Immature natural killer cell (primary cell): ENCODE measurements at regions not wholly inside any gene's neighbourhood (a gene's known extent, or its start where the extent isn't known, plus 50 kb on each side); places are given as distances from the start of the nearest gene placed in this dataset.

Experiments
- DNase-seq, 3 donors: peaks; one replicate each; pipeline ENCODE4 v3.0.0; 2022; ENCODE audit warnings: mixed read lengths in 1 of 3
- H3K27ac Mint-ChIP-seq, 6 donors: one replicate each; pipeline ENCODE4 v1.8.0; 2020; ENCODE audit warnings: mixed read lengths in 6 of 6, mild to moderate bottlenecking in 5 of 6, inconsistent platforms in 4 of 6, moderate library complexity in 3 of 6
- H3K27me3 Mint-ChIP-seq, 3 donors: one replicate each; pipeline ENCODE4 v1.8.0; 2020 to 2021; ENCODE audit warnings: low read depth in 3 of 3, mild to moderate bottlenecking in 3 of 3, mixed read lengths in 3 of 3, moderate library complexity in 3 of 3, inconsistent platforms in 1 of 3
- H3K36me3 Mint-ChIP-seq, 3 donors: one replicate each; pipeline ENCODE4 v1.8.0; 2020; ENCODE audit warnings: mixed read lengths in 3 of 3, inconsistent platforms in 2 of 3, mild to moderate bottlenecking in 2 of 3
- H3K4me1 Mint-ChIP-seq, 2 donors: one replicate each; pipeline ENCODE4 v1.8.0; 2020; ENCODE audit warnings: inconsistent platforms in 2 of 2, mild to moderate bottlenecking in 2 of 2, mixed read lengths in 2 of 2, moderate library complexity in 1 of 2
- H3K4me3 Mint-ChIP-seq, 5 donors: one replicate each; pipeline ENCODE4 v1.8.0; 2020; ENCODE audit warnings: mild to moderate bottlenecking in 5 of 5, mixed read lengths in 5 of 5, inconsistent platforms in 3 of 5, moderate library complexity in 3 of 5
- H3K9me3 Mint-ChIP-seq, 6 donors: one replicate each; pipeline ENCODE4 v1.8.0; 2020; ENCODE audit warnings: mild to moderate bottlenecking in 6 of 6, mixed read lengths in 6 of 6, inconsistent platforms in 4 of 6, moderate library complexity in 3 of 6

DNA sequence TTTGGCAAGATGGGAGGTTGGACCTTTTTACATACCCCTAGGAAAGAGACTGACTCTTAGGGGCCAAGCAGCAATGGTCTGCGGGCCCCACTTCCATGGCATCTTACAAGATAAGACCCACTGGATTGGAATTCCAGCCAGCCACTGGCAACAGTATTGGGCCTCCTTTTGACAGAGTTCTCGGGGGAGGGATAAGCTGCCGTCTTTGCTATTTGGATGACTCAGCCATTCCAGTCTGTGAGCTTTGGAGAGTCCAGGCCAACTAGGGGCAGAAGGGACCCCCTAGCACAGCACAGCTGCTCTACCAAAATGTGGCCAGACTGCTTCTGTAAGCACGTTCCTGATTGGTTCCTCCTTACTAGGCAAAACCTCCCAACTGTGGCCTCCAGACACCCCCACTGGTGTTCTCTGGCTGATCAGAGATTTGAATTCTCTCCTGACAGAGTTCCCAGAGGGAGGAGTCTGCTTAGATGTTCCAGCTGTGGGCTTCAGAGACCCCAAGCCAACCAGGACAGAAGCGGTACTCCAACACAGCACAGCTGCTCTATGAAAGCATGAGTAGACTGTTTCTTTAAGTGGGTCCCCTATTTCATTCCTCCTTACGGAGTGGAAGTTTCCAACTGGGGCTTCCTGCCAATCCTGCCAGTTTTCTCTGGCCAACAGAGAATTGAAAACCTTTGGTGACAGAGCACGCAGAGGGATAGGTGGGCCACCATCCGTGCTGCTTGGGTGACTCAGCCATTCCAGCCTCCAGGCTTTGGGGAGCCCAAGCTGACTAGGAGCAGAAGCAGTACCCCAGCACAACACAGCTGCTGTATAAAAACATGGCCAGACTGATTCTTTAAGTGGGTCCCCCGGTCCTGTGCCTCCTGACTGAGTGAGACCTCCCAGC lies 672.1 kb upstream of the RIOK2 start:
- Mint-ChIP-seq H3K9me3 (peaks cover 20 to 66% (median 27%) of the 10 kb centered on the region in 6 donors), H3K27me3 (peaks cover 0 to 3% (median 0%) of the 10 kb centered on the region in 3 donors), H3K4me1 (no peaks in the 10 kb centered on the region), H3K27ac (no peak overlapping the region), H3K36me3 (no peaks in the 10 kb centered on the region), H3K4me3 (no peak overlapping the region)
- no peak for DNase-seq

DNA sequence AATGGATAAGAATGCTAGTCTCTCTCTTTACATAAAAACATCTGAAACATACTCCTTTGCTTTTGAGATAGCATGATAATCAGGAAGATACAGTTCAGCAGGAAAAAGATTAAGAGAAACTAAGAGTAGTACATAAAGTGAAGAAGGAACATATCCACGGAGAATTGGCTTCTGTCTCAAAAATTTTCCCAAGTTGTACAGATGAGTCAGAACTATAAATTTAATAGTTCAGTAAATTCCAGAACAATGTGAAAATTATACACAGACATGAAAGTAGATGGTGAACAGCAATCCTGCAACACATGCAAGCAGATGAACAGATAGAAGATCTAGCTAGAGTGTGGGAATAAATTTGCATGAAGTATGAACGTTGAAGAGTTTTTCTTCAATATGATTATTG lies 691.4 kb upstream of the RIOK2 start:
- no peaks in the 10 kb centered on the region for H3K36me3 Mint-ChIP-seq
- peaks cover 0 to 9% (median 2%) of the 10 kb centered on the region in 6 donors for H3K9me3 Mint-ChIP-seq
- no peak overlapping the region for H3K27ac Mint-ChIP-seq
- H3K4me1 Mint-ChIP-seq: no peaks in the 10 kb centered on the region
- no peak overlapping the region for H3K4me3 Mint-ChIP-seq
- no peaks in the 10 kb centered on the region for H3K27me3 Mint-ChIP-seq
- DNase-seq: no peak

DNA sequence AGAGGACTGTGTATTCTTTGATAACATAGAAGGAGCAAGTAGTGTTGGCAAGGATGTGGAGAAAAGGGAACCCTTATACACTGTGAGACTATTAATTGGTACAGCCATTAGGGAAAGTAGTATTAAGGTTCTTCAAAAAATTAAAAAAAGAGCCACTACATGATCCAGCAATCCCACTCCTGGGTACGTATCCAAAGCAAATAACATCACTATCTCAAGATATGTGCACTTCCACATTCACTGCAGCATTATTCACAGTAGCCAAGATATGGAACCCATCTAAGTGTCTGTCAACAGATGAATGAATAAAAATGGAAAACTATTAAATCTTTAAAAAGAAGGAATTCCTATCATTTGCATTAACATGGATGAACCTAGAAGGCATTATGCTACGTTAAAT lies 693.2 kb upstream of the RIOK2 start:
- no peaks in the 10 kb centered on the region for H3K36me3 Mint-ChIP-seq
- H3K27ac Mint-ChIP-seq: no peak overlapping the region
- H3K27me3 Mint-ChIP-seq: no peaks in the 10 kb centered on the region
- H3K4me1 Mint-ChIP-seq: no peaks in the 10 kb centered on the region
- DNase-seq: no peak
- no peak overlapping the region for H3K4me3 Mint-ChIP-seq
- H3K9me3 Mint-ChIP-seq: peaks cover 0 to 7% (median under 1%) of the 10 kb centered on the region in 6 donors

DNA sequence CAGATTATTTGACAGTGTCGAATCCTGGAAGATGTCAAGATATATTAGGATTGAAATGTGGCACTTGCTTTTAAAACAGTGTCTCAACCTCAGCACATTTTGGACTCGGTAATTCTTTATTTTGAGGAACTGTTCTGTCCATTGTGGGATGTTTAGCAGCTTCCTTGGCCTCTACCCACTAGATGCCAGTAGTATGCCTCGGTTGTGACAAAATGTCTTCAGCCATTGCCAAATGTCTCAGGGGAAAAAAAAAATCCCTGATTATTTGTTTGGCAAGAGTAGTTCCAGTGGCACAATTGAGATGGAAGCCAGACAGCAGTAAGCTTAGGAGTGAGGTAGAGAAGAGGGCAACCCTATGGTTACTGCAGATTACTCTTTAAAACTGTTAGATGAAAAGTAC lies 694.5 kb upstream of the RIOK2 start:
- H3K4me3 Mint-ChIP-seq: no peak overlapping the region
- H3K27ac Mint-ChIP-seq: no peak overlapping the region
- H3K27me3 Mint-ChIP-seq: no peaks in the 10 kb centered on the region
- no peak for DNase-seq
- no peaks in the 10 kb centered on the region for H3K4me1 Mint-ChIP-seq
- peaks cover 0 to 5% (median 0%) of the 10 kb centered on the region in 6 donors for H3K9me3 Mint-ChIP-seq
- H3K36me3 Mint-ChIP-seq: no peaks in the 10 kb centered on the region

DNA sequence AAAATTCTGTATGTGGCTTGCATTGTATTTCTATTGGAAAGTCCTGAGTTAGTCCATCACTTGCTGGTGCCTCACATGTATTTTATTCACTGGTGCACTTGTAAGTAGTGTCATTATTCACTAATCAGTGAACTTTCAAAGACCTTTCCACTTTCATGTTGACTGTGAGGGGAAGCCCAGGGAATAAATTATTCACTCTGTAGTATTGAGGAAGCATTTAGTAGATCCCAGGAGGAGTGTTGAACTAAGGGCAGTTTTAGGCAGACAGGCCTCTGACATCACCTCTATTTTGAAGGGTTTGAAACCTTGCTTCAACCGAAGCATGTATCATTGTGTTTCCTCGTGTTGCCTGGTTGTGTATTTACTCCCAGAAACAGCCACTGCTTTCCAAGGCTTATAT lies 705.4 kb upstream of the RIOK2 start:
- no peaks in the 10 kb centered on the region for H3K27me3 Mint-ChIP-seq
- peaks cover 5 to 27% (median 6%) of the 10 kb centered on the region in 6 donors for H3K9me3 Mint-ChIP-seq
- H3K4me3 Mint-ChIP-seq: no peak overlapping the region
- no peak overlapping the region for H3K27ac Mint-ChIP-seq
- no peaks in the 10 kb centered on the region for H3K36me3 Mint-ChIP-seq
- DNase-seq: no peak
- H3K4me1 Mint-ChIP-seq: no peaks in the 10 kb centered on the region

DNA sequence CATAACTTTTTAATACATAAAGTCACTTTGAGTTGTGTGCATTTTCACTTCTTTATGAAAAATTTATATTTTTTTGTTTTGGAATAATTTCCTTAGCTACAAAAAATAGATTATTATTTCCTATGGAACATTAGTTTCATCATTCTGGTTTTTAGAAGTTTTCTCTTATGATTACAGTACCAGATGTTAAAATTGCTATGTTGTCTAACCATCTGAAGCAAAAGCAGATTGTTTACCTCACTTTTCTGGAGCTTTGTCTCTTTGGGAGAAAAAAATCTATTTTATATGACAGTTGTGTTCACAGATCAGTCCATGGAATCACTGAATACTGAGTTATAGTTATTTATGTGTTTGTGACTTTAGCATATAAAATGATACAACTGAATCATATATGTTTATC lies 708.9 kb upstream of the RIOK2 start:
- Mint-ChIP-seq H3K4me3 (no peak overlapping the region), H3K27me3 (no peaks in the 10 kb centered on the region)

DNA sequence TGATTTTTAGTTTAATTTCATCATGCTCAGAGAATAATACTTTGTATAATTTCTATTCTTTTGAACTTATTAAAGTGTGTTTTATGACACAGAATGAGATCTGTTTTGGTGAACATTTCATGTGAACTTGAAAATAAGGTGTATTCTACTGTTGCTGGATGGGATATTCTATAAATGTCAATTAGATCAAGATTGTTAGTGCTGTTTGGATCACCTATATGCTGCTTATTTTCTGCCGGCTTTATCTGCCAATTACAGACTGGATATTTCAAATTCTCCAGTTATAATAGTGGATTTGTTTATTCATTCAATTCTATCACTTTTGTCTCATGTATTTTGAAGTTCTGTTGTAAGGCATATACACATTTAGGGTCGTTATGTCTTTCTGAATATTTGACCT lies 720.7 kb upstream of the RIOK2 start:
- Mint-ChIP-seq H3K36me3 (no peaks in the 10 kb centered on the region), H3K4me1 (no peaks in the 10 kb centered on the region), H3K27ac (no peak overlapping the region), H3K27me3 (peaks cover 0 to 4% (median 0%) of the 10 kb centered on the region in 3 donors), H3K4me3 (no peak overlapping the region), H3K9me3 (peaks cover 14 to 45% (median 22%) of the 10 kb centered on the region in 6 donors)
- DNase-seq: no peak

More for the DNA sequence above, 708.9 kb upstream of the RIOK2 start:
- H3K27ac Mint-ChIP-seq: no peak overlapping the region
- H3K36me3 Mint-ChIP-seq: no peaks in the 10 kb centered on the region
- H3K4me1 Mint-ChIP-seq: no peaks in the 10 kb centered on the region
- H3K9me3 Mint-ChIP-seq: peaks cover 3 to 26% (median 8%) of the 10 kb centered on the region in 6 donors
- no peak for DNase-seq

DNA sequence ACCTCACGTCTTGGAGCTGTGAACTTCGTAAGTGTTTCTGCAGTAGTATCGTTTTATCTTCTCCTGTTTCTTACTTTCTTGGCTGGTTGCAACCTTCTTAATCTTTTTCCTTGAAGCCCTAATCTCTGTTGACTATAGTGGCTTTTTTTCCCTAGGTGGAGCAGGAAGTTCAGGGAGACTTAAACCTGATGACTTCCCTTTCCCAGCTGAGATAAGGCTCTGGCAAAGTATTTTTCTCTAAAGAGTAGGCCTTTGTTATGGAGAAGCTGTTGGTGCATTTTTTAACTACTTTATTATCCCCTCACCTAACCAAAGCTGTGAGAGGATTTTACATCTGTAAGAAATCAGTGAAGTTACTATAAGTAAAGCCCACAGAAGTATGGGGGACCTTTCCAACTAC lies 723.1 kb upstream of the RIOK2 start:
- no peaks in the 10 kb centered on the region for H3K4me1 Mint-ChIP-seq
- H3K27ac Mint-ChIP-seq: no peak overlapping the region
- peaks cover 0 to 2% (median 0%) of the 10 kb centered on the region in 3 donors for H3K27me3 Mint-ChIP-seq
- H3K36me3 Mint-ChIP-seq: no peaks in the 10 kb centered on the region
- H3K9me3 Mint-ChIP-seq: peaks cover 5 to 32% (median 15%) of the 10 kb centered on the region in 6 donors
- no peak overlapping the region for H3K4me3 Mint-ChIP-seq
- no peak for DNase-seq

DNA sequence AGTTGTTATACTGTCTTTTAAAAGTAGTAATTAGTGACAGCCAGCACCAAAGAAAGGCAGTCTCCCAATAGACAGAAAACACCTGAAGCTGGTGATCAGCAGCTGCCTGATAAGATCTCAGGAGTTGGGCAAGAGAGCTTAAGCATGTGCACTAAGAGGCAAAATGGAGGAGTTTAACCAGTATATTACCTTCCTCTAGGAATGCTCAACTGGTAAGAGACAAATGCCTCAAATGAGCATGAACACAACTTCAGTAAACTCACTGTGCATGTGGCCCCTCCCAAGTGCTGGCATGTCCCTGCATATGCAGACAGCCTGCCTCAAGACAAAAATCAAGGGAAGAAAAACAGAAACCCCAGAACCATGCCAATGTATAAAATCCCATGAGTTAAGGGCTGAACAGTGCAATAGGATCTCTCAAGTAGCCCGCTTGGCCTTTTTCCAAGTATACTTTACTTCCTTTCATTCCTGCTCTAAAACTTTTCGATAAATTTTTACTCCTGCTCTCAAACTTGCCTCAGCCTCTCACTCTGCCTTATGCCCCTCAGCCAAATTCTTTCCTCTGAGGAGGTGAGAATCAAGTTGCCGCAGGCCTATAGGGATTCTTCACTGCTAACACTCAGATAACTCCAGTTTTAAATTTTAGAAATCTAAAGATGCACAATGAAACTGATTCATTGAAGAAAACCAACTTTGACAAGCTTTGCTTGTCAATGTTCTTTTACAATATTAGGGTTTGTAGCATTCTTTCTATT lies 724.8 kb upstream of the RIOK2 start:
- Mint-ChIP-seq H3K4me3 (no peak overlapping the region), H3K36me3 (no peaks in the 10 kb centered on the region), H3K4me1 (no peaks in the 10 kb centered on the region), H3K9me3 (peaks cover 0 to 32% (median 14%) of the 10 kb centered on the region in 6 donors), H3K27ac (no peak overlapping the region), H3K27me3 (peaks cover 0 to 2% (median 0%) of the 10 kb centered on the region in 3 donors)
- DNase-seq: no peak

DNA sequence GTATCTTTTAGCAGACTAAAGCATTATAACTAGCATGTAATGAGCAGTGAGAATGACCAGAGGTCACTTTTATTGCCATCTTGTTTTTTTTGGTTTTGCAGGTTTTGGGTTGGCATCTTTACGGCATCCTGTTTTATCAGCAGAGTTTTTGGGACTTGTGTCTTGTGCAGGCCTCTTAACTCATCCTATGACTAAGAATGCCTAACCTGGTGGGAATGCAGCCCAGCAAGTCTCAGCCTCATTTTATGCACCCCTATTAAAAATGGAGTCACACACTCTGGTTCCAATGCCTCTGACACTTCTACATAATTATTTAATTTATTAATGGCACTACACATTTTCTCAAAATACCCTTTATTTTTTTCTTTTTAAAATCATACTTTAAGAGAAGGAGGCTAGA lies 726.5 kb upstream of the RIOK2 start:
- DNase-seq: no peak
- Mint-ChIP-seq H3K9me3 (peaks cover 0 to 21% (median 7%) of the 10 kb centered on the region in 6 donors), H3K4me3 (no peak overlapping the region), H3K4me1 (no peaks in the 10 kb centered on the region), H3K27me3 (no peaks in the 10 kb centered on the region), H3K27ac (no peak overlapping the region), H3K36me3 (no peaks in the 10 kb centered on the region)

DNA sequence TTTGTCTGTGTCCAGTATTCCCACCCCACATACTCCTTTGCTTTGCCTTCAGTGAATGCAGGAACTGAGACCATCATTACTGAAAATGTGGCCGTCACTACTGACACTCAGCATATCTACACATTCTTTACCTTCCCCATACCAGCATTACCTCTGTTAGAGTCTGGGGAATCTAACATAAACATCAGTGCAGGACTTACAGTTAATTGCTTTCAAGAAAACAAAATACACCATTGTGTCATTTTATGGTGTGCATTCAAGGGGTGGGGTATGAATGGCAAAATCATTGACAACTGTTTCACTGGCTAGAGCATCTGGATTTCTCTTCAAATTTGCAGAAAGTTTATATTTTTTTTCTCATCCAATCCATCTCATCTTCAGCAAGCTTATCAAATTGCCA lies 731.4 kb upstream of the RIOK2 start:
- Mint-ChIP-seq H3K4me3 (no peak overlapping the region), H3K27ac (no peak overlapping the region), H3K4me1 (no peaks in the 10 kb centered on the region), H3K27me3 (no peaks in the 10 kb centered on the region), H3K36me3 (no peaks in the 10 kb centered on the region), H3K9me3 (peaks cover 0 to 32% (median 6%) of the 10 kb centered on the region in 6 donors)
- no peak for DNase-seq

DNA sequence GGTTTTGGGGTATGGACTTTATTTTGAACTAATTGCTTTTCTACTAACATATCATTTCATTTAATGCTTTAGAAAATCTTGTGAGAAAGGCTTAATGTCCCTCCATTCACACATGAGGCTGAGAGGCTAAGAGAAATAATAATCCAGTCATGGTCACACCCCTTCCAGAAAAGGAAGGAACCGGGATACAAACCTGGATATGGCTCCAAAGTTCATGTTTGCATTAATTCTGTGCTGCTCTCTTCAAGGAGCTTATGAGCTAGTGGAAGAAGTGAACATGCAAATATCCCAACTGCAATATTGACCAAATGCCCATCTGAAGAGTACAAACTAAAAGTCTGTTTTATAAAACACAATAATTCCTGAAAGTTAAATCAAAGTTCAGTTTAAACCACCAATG lies 732.1 kb upstream of the RIOK2 start:
- DNase-seq: no peak
- H3K9me3 Mint-ChIP-seq: peaks cover 0 to 35% (median 5%) of the 10 kb centered on the region in 6 donors
- no peaks in the 10 kb centered on the region for H3K36me3 Mint-ChIP-seq
- H3K27ac Mint-ChIP-seq: no peak overlapping the region
- no peak overlapping the region for H3K4me3 Mint-ChIP-seq
- H3K4me1 Mint-ChIP-seq: no peaks in the 10 kb centered on the region
- H3K27me3 Mint-ChIP-seq: no peaks in the 10 kb centered on the region

DNA sequence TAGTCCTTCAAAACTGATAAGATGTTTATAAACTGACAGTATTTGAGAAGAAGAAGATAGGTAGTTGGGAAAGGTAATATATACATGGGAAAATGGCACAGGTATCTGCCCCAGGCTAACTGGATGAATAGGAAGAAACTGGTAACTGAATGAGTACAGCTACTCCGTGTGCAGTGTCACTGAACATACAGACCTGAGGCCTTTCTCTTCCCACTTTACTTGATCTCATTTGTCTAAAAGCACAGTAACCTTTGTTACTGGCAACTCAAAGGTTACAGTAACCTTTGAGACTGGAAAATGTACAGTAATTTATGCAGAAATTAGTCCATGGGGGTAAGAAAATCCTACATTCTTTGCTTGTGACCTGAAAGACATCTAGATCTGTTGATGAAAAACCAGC lies 735.0 kb upstream of the RIOK2 start:
- Mint-ChIP-seq H3K4me3 (no peak overlapping the region), H3K27me3 (no peaks in the 10 kb centered on the region), H3K27ac (no peak overlapping the region)

DNA sequence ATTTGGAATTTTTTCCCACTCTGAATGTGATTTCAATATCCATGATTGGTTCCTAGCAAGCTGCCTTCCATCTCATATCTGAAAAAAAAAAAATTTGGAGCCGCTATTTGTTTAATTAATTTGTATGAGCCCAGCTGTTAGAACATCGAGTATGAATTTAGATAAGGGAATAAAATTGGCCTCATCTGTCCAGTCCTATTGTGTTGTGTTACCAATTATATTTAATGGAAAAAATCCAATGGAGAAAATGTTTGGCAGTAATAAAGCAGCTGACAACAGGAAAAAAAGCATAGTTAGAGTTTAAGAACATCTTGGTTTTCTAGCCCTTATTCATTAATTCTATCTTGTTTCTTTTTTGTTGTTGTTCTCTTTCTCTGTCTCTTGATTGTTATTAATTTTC lies 735.6 kb upstream of the RIOK2 start:
- no peaks in the 10 kb centered on the region for H3K4me1 Mint-ChIP-seq
- H3K27me3 Mint-ChIP-seq: no peaks in the 10 kb centered on the region
- peaks cover 0 to 51% (median 8%) of the 10 kb centered on the region in 6 donors for H3K9me3 Mint-ChIP-seq
- no peak overlapping the region for H3K4me3 Mint-ChIP-seq
- no peaks in the 10 kb centered on the region for H3K36me3 Mint-ChIP-seq
- no peak for DNase-seq
- no peak overlapping the region for H3K27ac Mint-ChIP-seq

More for the DNA sequence above, 735.0 kb upstream of the RIOK2 start:
- H3K4me1 Mint-ChIP-seq: no peaks in the 10 kb centered on the region
- no peak for DNase-seq
- no peaks in the 10 kb centered on the region for H3K36me3 Mint-ChIP-seq
- peaks cover 0 to 51% (median 8%) of the 10 kb centered on the region in 6 donors for H3K9me3 Mint-ChIP-seq
